Karpas-422 (cell line): ENCODE measurements at regions not wholly inside any gene's neighbourhood (a gene's known extent, or its start where the extent isn't known, plus 50 kb on each side); places are given as distances from the start of the nearest gene placed in this dataset.
A peak's percentile ranks its signal among the peaks of the same experiment; 100 is the strongest.
"Not testable (repeated sequence)": the region's sequence is repeated elsewhere in the genome, so short reads cannot be mapped to it uniquely, and the experiment has no call there.

Experiments used
- DNase-seq: peaks from one replicate; pipeline ENCODE4 v3.0.0-alpha.2; 2015
- H2AFZ ChIP-seq: fragments of 200-600 bp; sonication (generic); 2 replicates; pipeline ENCODE4 v1.6.1; 2014; ENCODE audit warnings: antibody characterized with exemption, low read length, mixed read lengths
- H3K27ac ChIP-seq: fragments of 200-600 bp; sonication (generic); 2 replicates; pipeline ENCODE4 v1.5.1; 2014; ENCODE audit warnings: mild to moderate bottlenecking, low read length, moderate library complexity
- H3K27me3 ChIP-seq: fragments of 200-600 bp; sonication (generic); 2 replicates; pipeline ENCODE4 v1.6.1; 2014; ENCODE audit warnings: low read length, mixed read lengths
- H3K36me3 ChIP-seq: fragments of 200-600 bp; sonication (generic); 2 replicates; pipeline ENCODE4 v1.6.1; 2014; ENCODE audit warnings: low read length, mixed read lengths; ENCODE audit not compliant: insufficient read depth
- H3K4me1 ChIP-seq: fragments of 200-600 bp; sonication (generic); 2 replicates; pipeline ENCODE4 v1.6.1; 2014; ENCODE audit warnings: mild to moderate bottlenecking, low read length, mixed read lengths
- H3K4me2 ChIP-seq: fragments of 200-600 bp; sonication (generic); 2 replicates; pipeline ENCODE4 v1.6.1; 2014; ENCODE audit warnings: low read length, low read depth, mild to moderate bottlenecking; ENCODE audit not compliant: poor library complexity, severe bottlenecking
- H3K4me3 ChIP-seq: fragments of 200-600 bp; sonication (generic); 2 replicates; pipeline ENCODE4 v1.5.1; 2014; ENCODE audit warnings: mild to moderate bottlenecking, antibody characterized with exemption, low read length, mixed read lengths
- H3K79me2 ChIP-seq: fragments of 200-600 bp; sonication (generic); 2 replicates; pipeline ENCODE4 v1.6.1; 2014; ENCODE audit warnings: mild to moderate bottlenecking, low read length, mixed read lengths
- H3K9ac ChIP-seq: fragments of 200-600 bp; sonication (generic); 2 replicates; pipeline ENCODE4 v1.6.0; 2014; ENCODE audit warnings: low read length
- H3K9me2 ChIP-seq: fragments of 200-600 bp; sonication (generic), shearing (Covaris generic); replicated peaks from 2 replicates; pipeline ENCODE4 v1.6.0; 2014; ENCODE audit warnings: mild to moderate bottlenecking, low read length, moderate library complexity; ENCODE audit not compliant: insufficient read depth
- H3K9me3 ChIP-seq: fragments of 300-700, 200-600 bp; sonication (generic); 2 replicates; pipeline ENCODE4 v1.6.1; 2014; ENCODE audit warnings: low read length, mixed read lengths
- H4K20me1 ChIP-seq: fragments of 200-600 bp; sonication (generic); 2 replicates; pipeline ENCODE4 v1.6.1; 2014; ENCODE audit warnings: mild to moderate bottlenecking, antibody characterized with exemption, low read length, low read depth; ENCODE audit not compliant: insufficient read depth

DNA sequence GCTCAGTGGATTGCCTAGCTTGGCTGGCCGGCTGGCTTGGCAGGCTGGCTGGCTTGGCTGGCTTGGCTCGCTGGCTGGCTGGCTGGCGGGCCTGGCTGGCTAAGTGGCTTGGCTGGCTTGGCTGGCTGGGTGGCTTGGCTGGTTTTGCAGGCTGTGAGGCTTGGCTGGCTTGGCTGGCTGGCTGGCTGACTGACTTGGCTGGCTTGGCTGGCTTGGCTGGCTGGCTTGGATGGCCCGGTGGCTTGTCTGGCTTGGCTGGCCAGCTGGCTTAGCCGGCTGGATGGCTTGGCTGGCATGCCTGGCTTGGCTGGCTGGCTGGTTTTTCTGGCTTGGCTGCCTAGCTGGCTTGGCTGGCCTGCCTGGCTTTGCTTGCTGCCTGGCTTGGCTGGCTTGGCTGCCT is 2831.4 kb downstream of the RPIA start:
- not testable (repeated sequence) for H3K27ac ChIP-seq, H3K79me2 ChIP-seq, H3K36me3 ChIP-seq, H3K9me3 ChIP-seq, H3K9ac ChIP-seq, H3K4me1 ChIP-seq, H3K27me3 ChIP-seq, H3K4me2 ChIP-seq, DNase-seq, H3K4me3 ChIP-seq, H4K20me1 ChIP-seq, H3K9me2 ChIP-seq, H2AFZ ChIP-seq

DNA sequence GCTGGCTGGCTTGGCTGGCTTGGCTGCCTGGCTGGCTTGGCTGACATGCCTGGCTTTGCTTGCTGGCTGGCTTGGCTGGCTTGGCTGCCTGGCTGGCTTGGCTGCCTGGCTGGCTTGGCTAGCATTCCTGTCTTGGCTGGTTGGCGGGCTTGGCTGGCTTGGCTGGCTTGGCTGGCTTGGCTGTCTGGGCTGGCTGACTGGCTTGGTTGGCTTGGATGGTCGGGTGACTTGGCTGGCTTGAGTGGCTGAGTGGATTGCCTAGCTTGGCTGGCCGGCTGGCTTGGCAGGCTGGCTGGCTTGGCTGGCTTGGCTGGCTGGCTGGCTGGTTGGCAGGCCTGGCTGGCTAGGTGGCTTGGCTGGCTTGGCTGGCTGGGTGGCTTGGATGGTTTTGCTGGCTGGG is 2832.3 kb downstream of the RPIA start:
- H3K27ac ChIP-seq, H3K79me2 ChIP-seq, DNase-seq, H3K4me2 ChIP-seq, H3K9me2 ChIP-seq, H4K20me1 ChIP-seq, H2AFZ ChIP-seq, H3K4me3 ChIP-seq, H3K36me3 ChIP-seq, H3K27me3 ChIP-seq, H3K9me3 ChIP-seq, H3K9ac ChIP-seq, H3K4me1 ChIP-seq: not testable (repeated sequence)

DNA sequence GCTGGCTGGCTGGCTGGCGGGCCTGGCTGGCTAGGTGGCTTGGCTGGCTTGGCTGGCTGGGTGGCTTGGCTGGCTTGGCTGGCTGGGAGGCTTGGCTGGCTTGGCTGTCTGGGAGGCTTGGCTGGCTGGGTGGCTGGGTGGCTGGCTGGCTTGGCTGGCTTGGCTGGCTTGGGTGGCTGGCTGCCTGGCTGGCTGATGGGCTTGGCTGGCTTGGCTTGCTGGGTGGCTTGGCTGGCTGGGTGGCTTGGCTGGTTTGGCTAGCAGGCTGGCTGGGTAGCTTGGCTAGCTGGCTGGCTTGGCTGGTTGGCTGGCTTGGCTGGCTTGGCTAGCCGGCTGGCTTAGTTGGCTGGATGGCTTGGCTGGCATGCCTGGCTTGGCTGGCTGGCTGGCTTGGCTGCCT is 2834.1 kb downstream of the RPIA start:
- H2AFZ ChIP-seq, H4K20me1 ChIP-seq, H3K27me3 ChIP-seq, H3K4me2 ChIP-seq, H3K27ac ChIP-seq, H3K36me3 ChIP-seq, H3K4me3 ChIP-seq, H3K9ac ChIP-seq, H3K9me3 ChIP-seq, H3K9me2 ChIP-seq, H3K79me2 ChIP-seq, H3K4me1 ChIP-seq, DNase-seq: not testable (repeated sequence)

DNA sequence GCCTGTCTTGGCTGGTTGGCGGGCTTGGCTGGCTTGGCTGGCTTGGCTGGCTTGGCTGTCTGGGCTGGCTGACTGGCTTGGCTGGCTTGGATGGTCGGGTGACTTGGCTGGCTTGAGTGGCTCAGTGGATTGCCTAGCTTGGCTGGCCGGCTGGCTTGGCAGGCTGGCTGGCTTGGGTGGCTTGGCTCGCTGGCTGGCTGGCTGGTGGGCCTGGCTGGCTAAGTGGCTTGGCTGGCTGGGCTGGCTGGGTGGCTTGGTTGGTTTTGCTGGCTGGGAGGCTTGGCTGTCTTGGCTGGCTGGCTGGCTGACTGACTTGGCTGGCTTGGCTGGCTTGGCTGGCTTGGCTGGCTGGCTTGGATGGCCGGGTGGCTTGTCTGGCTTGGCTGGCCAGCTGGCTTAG is 2834.6 kb downstream of the RPIA start:
- H3K4me1 ChIP-seq, H3K36me3 ChIP-seq, DNase-seq, H3K27ac ChIP-seq, H2AFZ ChIP-seq, H4K20me1 ChIP-seq, H3K4me2 ChIP-seq, H3K79me2 ChIP-seq, H3K4me3 ChIP-seq, H3K9ac ChIP-seq, H3K9me2 ChIP-seq, H3K9me3 ChIP-seq, H3K27me3 ChIP-seq: not testable (repeated sequence)

DNA sequence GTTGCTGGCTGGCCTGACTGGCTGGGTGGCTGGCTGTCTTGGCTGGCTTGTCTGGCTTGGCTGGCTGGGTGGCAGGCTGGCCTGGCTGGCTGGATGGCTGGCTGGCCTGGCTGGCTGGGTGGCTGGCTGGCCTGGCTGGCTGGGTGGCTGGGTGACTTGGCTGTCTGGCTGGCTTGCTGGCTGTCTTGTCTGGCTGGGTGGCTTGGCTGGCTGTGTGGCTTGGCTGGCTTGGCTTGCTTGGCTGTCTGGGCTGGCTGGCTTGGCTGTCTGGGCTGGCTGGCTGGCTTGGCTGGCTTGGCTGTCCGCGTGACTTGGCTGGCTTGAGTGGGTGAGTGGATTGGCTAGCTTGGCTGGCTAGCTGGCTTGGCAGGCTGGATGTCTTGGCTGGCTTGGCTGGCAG is 2835.6 kb downstream of the RPIA start:
- not testable (repeated sequence) for H3K79me2 ChIP-seq, H3K27ac ChIP-seq, H3K4me1 ChIP-seq, H2AFZ ChIP-seq, H4K20me1 ChIP-seq, H3K4me3 ChIP-seq, DNase-seq, H3K9me3 ChIP-seq, H3K27me3 ChIP-seq, H3K9ac ChIP-seq, H3K9me2 ChIP-seq, H3K4me2 ChIP-seq, H3K36me3 ChIP-seq

DNA sequence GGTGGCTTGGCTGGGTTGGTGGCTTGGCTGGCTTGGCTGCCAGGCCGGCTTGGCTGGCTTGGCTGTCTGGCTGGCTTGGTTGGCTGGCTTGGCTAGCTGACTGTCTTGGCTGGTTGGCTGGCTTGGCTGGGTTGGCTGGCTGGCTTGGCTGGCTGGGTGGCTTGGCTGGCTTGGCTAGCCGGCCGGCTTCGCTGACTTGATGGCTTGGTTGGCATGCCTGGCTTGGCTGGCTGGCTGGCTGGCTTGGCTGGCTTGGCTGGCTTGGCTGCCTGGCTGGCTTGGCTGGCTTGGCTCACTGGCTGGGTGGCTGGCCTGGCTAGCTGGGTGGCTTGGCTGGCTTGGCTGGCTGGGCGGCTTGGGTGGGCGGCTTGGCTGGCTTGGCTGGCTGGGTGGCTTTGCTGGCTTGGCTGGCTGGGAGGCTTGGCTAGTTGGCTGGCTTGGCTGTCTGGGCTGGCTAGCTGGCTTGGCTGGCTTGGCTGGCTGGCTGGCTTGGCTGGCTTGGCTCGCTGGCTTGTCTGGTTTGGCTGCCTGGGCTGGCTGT is 2836.1 kb downstream of the RPIA start:
- not testable (repeated sequence) for H3K27me3 ChIP-seq, H4K20me1 ChIP-seq, H3K79me2 ChIP-seq, H3K4me1 ChIP-seq, DNase-seq, H3K4me2 ChIP-seq, H3K36me3 ChIP-seq, H3K9me3 ChIP-seq, H3K9me2 ChIP-seq, H3K4me3 ChIP-seq, H2AFZ ChIP-seq, H3K27ac ChIP-seq, H3K9ac ChIP-seq

DNA sequence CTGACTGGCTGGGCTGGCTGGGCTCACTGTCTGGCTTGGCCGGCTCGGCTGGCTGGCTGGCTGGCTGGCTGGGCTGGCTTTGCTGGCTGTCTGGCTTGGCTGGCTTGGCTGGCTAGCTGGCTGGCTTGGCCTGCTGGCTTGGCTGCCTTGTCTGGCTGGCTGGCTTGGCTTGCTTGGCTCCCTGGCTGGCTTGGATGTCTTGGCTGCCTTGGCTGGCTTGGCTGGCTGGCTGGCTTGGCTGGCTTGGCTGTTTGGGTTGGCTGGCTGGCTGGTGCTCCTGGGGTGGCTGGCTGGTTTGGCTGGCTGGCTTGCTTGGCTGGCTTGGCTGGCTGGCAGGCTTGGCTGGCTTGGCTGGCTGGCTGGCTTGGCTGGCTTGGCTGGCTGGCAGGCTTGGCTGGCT is 2836.9 kb downstream of the RPIA start:
- not testable (repeated sequence) for H2AFZ ChIP-seq, H3K4me3 ChIP-seq, H3K4me2 ChIP-seq, H3K36me3 ChIP-seq, H3K79me2 ChIP-seq, H3K9ac ChIP-seq, H3K27me3 ChIP-seq, H3K9me3 ChIP-seq, H3K9me2 ChIP-seq, H4K20me1 ChIP-seq, H3K4me1 ChIP-seq, H3K27ac ChIP-seq
- DNase-seq: peak; percentile 27

DNA sequence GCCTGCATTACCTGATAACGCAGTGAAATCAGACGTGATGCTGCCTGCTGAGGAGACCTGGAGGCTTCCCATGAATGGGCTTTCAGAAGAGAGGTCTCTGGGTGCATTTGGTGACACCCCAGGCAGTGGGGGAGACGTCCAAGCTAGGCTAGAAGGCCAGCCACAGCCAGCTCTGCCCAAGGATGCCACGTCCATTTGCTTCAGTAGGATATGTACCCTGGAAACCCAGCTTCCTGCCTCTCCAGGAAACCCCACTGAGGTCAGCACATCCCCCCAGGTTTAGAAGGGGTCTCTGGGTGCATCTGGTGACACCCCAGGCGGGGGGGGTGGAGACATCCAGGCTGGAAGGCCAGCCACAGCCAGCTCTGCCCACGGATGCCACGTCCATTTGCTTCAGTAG is 2844.6 kb downstream of the RPIA start:
- not testable (repeated sequence) for H3K79me2 ChIP-seq, H3K4me2 ChIP-seq, H3K9me3 ChIP-seq, DNase-seq, H2AFZ ChIP-seq, H3K27me3 ChIP-seq, H3K4me1 ChIP-seq, H3K9ac ChIP-seq, H3K27ac ChIP-seq, H3K9me2 ChIP-seq, H3K36me3 ChIP-seq, H3K4me3 ChIP-seq, H4K20me1 ChIP-seq

DNA sequence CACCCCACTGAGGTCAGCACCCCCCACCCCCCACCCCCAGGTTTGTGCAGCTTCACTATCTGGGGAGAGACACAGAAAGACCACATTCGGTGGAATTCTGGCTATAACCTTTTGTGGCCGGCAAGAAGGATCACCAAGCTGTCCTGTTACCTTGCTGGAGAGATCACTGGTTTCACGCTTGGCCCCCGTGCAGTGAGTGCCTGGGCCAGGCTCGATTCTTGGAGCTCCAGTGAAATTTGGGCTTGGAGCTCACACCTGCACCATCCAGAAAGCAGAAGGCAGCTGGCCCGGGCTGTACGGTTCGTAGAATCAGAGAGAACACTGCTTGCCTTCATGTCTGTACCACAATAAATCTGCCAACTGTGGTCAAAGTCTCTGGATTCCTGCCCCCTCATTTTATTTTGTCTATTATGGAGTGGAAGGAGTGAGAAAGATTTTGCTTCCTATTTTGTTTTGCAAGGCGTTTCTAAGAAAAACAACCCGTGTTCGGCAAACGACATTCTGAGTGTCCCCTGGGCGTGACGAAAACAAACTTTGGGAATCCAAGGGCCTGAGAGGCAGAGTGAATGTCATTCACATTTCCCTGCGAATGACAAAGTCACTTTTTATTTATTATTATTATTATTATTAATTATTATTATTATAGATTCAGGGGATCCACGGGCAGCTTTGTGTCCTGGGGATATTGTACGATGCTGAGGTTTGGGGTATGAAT is 2845.2 kb downstream of the RPIA start:
- not testable (repeated sequence) for H3K9me3 ChIP-seq, H3K36me3 ChIP-seq, H3K9ac ChIP-seq

More for the DNA sequence above, 2845.2 kb downstream of the RPIA start:
- H3K4me3 ChIP-seq, H3K4me1 ChIP-seq, H3K4me2 ChIP-seq, H4K20me1 ChIP-seq, H2AFZ ChIP-seq, H3K79me2 ChIP-seq, H3K27ac ChIP-seq, H3K9me2 ChIP-seq, H3K27me3 ChIP-seq, DNase-seq: not testable (repeated sequence)
